ENCODE measurements at regions not wholly inside any gene's neighbourhood (a gene's known extent, or its start where the extent isn't known, plus 50 kb on each side); places are given as distances from the start of the nearest gene placed in this dataset.

DNA sequence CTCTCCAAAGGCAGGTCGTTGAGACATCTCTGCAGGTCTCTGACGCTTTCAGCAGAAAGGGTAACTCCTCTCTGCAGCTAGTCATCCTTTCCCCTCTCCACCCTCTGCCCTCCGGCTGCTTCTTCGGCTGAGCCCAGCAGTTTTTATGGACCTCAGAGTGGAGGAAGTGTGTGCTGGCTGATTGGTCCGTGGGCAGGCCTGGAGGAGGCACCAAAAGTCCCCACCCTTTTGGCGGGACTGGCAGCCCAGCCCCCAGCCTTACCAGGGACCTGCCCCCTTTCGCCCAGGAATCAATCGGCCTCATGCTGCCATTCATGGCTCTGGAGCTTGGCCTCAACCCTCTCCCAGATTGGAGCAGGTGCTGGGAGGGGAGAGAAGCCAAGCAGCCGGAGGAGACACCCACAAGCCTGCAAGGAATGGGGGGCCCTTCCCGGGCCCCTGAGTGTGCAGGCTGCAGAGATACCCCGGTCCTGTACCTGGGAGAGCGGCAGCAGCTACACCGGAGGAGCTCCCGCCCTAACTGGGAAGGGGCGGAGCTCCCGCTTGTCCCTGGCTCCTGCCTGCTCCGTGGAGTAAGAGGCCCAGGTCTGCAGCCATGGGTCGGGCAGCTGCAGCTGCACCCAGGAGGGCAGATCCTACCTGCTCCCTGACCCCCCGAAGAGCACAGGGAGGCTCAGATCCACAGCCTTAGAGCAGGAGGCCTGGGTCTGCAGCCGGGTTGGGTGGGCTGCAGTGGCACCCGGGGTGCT, 170.3 kb upstream of the SOX4 start:
- DNase-seq (ENCODE audit: low spot score in 2 of 2, unreplicated experiment in 2 of 2): no peak
- peaks cover 2% of the 10 kb centered on the region for H3K36me3 Mint-ChIP-seq
- no peaks in the 10 kb centered on the region for H3K27me3 Mint-ChIP-seq (ENCODE audit: low read depth)
- no peak overlapping the region for H3K27ac Mint-ChIP-seq
- TF ChIP-seq, protein P1, sequence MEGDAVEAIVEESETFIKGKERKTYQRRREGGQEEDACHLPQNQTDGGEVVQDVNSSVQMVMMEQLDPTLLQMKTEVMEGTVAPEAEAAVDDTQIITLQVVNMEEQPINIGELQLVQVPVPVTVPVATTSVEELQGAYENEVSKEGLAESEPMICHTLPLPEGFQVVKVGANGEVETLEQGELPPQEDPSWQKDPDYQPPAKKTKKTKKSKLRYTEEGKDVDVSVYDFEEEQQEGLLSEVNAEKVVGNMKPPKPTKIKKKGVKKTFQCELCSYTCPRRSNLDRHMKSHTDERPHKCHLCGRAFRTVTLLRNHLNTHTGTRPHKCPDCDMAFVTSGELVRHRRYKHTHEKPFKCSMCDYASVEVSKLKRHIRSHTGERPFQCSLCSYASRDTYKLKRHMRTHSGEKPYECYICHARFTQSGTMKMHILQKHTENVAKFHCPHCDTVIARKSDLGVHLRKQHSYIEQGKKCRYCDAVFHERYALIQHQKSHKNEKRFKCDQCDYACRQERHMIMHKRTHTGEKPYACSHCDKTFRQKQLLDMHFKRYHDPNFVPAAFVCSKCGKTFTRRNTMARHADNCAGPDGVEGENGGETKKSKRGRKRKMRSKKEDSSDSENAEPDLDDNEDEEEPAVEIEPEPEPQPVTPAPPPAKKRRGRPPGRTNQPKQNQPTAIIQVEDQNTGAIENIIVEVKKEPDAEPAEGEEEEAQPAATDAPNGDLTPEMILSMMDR (IDR thresholded peaks at IDR 0.05; ENCODE audit: unreplicated experiment): no peak
- H3K4me1 Mint-ChIP-seq: peaks cover 22% of the 10 kb centered on the region
- peaks cover 26% of the 10 kb centered on the region for H3K9me3 Mint-ChIP-seq
- H3K4me3 Mint-ChIP-seq: no peak overlapping the region

DNA sequence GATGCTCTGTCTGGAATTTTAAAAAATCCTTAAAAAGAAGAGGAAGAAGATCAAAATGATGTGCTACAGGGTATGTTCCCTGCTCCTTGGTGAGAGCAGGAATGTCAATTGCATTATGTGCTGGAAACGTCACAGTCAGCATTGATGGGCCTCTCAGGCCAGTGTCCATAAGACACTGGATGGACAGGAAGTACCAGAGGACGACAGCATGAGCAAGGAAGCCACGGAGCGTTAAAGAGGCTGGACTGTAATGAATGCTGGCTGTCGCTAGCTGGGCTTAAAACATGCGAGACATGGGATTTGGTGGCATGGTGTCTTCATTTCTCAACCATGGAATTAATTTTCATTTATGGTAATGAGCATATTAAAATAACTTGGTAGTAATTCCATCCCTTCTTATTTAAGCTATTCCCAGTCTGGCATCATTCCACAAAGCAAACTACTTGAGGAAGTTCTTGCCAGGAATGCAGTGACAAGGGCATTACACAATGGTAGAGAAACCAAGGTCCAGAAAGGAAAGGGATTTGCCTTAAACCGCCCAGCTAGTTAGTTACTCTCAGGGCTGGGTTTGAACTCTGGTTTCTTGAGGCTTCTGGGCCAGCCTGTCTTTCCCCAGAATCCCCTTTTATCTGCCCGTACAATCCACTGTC, 166.6 kb upstream of the SOX4 start:
- Mint-ChIP-seq H3K4me1 (peaks cover 6% of the 10 kb centered on the region), H3K36me3 (peaks cover 6% of the 10 kb centered on the region), H3K9me3 (peaks cover 35% of the 10 kb centered on the region), H3K27me3 (ENCODE audit: low read depth) (no peaks in the 10 kb centered on the region), H3K4me3 (no peak overlapping the region), H3K27ac (no peak overlapping the region)
- DNase-seq (ENCODE audit: low spot score in 2 of 2, unreplicated experiment in 2 of 2): no peak
- TF ChIP-seq, protein P1 (IDR thresholded peaks at IDR 0.05; ENCODE audit: unreplicated experiment): no peak

DNA sequence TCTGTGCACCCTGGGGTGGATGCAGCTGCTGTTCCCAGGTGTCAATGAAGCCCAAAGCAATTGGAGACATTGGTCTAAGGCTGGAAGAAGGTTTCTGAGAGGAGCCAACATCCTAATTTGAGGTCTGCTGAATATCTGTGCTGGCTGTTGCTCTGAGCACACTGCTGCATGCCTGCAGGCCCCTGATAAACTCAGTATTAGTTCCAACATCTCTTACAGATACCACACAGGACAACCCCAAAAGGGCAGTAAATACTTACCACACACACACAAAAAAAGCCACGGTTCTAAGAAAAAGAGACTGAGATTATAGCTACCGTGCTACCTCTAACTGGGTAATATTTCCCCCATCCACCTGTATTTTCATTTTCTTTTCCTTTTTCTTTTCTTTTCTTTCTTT, 164.3 kb upstream of the SOX4 start:
- H3K27ac Mint-ChIP-seq: no peak overlapping the region
- peaks cover 33% of the 10 kb centered on the region for H3K9me3 Mint-ChIP-seq
- no peak for DNase-seq (ENCODE audit: low spot score in 2 of 2, unreplicated experiment in 2 of 2)
- TF ChIP-seq, protein P1 (IDR thresholded peaks at IDR 0.05; ENCODE audit: unreplicated experiment): no peak
- H3K4me1 Mint-ChIP-seq: peaks cover 8% of the 10 kb centered on the region
- no peaks in the 10 kb centered on the region for H3K27me3 Mint-ChIP-seq (ENCODE audit: low read depth)
- H3K36me3 Mint-ChIP-seq: peaks cover 6% of the 10 kb centered on the region
- H3K4me3 Mint-ChIP-seq: no peak overlapping the region

DNA sequence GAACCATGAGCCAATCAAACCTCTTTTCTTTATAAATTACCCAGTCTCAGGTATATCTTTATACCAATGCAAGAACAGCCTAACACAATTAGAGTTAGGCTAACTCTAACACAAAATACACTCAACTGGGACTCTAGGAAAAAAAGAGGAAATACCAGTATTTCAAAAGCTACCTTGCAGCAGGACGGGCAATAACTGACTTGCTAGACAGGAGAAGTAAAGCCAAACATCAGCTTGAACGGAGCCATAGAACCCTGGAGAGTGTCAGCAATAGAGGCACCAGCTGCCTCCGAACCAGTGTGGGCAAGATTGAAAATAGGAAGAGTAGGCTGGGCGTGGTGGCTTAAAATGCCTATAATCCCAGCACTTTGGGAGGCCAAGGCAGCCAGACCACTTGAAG, 162.0 kb upstream of the SOX4 start:
- TF ChIP-seq, protein P1 (IDR thresholded peaks at IDR 0.05; ENCODE audit: unreplicated experiment): no peak
- peaks cover 6% of the 10 kb centered on the region for H3K4me1 Mint-ChIP-seq
- H3K27me3 Mint-ChIP-seq (ENCODE audit: low read depth): no peaks in the 10 kb centered on the region
- no peak for DNase-seq (ENCODE audit: low spot score in 2 of 2, unreplicated experiment in 2 of 2)
- H3K27ac Mint-ChIP-seq: no peak overlapping the region
- peaks cover 19% of the 10 kb centered on the region for H3K9me3 Mint-ChIP-seq
- H3K4me3 Mint-ChIP-seq: no peak overlapping the region
- peaks cover 4% of the 10 kb centered on the region for H3K36me3 Mint-ChIP-seq

DNA sequence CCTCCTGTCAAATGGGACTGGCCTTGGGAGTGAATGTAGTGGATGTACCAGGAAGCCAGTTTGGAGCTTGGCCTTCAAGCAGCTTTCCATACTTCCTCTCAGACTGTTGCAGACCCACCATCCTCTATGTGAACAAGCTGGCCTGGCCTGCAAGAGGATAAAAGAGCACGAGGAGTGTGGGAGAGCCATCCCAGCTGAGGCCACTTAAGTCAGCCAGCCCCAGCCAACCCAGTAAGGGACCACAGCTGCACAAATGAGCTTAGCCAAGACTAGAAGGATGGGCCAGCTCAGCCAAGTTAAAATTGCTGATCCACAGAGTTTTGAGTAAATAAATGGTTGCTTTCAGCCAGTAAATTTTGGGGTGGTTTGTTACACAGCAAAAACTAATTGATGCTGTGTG, 156.9 kb upstream of the SOX4 start:
- DNase-seq (ENCODE audit: low spot score in 2 of 2, unreplicated experiment in 2 of 2): no peak
- no peaks in the 10 kb centered on the region for H3K27me3 Mint-ChIP-seq (ENCODE audit: low read depth)
- H3K27ac Mint-ChIP-seq: no peak overlapping the region

More for the DNA sequence above, 156.9 kb upstream of the SOX4 start:
- peaks cover 12% of the 10 kb centered on the region for H3K4me1 Mint-ChIP-seq
- no peak overlapping the region for H3K4me3 Mint-ChIP-seq
- TF ChIP-seq, protein P1 (IDR thresholded peaks at IDR 0.05; ENCODE audit: unreplicated experiment): no peak
- H3K36me3 Mint-ChIP-seq: peaks cover under 1% of the 10 kb centered on the region
- H3K9me3 Mint-ChIP-seq: peaks cover 4% of the 10 kb centered on the region

Measured in mesothelial cell of epicardium (in vitro differentiated cells).